HG03378 (cell line): ENCODE measurements at regions not wholly inside any gene's neighbourhood (a gene's known extent, or its start where the extent isn't known, plus 50 kb on each side); places are given as distances from the start of the nearest gene placed in this dataset.

ENCODE experiments used
- ATAC-seq: cut with Tn5 transposase; IDR thresholded peaks from one replicate; pipeline ENCODE4 v1.9.1; 2021; ENCODE audit warnings: mild to moderate bottlenecking, moderate library complexity; ENCODE audit not compliant: unreplicated experiment

DNA sequence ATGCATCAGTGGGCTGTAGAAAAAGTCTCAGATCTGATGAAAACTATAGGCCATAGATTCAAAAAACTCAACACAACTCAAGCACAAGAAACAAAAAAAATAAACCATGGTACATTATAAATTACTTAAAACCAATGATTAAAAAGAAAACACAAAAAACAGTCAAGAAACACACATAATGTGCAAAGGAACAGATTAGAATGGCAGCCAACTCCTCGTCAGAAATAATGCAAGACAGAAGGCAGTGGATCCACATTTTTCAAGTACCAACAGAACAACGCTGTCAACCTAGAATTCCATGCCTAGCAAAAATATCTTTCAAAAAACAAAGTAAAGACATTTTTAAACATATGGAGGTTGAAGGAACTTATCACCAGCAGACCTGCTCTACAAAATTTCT lies 69.7 kb downstream of the PSMB1 start:
- no peak for ATAC-seq

DNA sequence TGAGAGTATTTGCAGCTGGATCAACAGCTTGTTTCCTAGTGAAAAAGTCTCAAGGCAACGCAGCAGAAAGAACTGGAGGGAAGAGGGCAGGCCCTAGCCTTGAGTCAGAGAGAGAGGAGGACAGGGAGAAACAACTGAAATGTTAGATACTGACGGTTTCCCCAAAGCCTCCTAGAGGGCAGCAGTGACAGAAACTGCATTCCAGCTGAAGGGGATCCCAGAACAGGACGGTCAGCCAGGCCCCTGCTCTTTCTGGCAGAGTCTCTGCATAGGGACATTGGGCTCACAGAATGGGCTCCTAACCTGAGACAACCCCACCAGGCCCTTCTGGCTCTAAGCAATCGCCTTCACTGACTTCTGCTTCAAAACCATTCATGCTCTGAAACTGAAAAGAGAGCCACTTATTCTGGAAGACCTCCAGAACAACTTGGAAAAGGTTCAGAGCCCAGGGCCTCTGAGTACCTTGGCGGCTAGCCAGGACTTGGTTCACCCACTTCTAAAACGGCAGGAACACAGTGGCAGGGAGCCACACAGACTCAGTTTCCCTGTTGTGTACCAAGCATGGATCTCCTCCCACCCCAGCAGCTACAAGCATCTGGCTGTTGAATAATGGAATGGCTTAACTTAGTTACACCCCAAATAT lies 72.9 kb downstream of the PSMB1 start:
- no peak for ATAC-seq

DNA sequence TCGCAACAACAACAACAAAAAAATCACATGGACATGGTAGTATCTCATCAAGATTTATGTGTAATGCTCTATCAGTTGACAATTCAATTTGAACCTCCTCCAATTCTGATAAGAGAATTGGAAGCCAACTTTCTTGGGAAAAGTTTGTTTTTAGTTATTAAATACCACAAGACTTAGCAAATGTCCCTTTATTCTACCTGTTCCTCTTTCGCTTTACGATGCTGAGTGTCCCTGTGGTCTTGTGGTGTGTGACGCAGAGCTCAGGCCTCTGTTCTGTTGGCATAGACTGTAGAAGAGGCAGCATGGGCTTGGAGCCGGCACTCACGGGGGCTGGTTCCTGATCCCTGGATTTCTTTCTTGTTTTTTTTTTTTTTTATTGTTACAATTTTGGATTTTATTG lies 76.7 kb downstream of the PSMB1 start:
- ATAC-seq: no peak

DNA sequence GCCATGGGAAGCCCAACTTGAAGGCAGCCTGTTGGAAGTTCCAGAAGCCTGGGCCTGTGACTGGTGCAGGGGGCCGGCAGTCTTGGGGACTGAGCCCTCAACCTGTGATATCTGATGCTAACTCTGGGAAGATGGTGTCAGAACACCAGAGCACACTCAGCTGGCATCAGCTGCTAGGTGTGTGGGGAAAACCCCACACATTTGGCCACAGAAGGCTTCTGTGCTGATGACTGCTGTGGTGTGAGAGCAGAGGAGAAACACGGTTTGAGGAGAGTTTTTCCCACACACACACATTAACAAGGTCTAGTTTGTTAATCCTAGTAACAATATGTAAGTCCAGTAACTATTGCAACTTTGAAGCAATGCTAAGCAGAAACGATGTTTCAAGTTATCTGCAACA lies 78.0 kb downstream of the PSMB1 start:
- ATAC-seq: no peak

DNA sequence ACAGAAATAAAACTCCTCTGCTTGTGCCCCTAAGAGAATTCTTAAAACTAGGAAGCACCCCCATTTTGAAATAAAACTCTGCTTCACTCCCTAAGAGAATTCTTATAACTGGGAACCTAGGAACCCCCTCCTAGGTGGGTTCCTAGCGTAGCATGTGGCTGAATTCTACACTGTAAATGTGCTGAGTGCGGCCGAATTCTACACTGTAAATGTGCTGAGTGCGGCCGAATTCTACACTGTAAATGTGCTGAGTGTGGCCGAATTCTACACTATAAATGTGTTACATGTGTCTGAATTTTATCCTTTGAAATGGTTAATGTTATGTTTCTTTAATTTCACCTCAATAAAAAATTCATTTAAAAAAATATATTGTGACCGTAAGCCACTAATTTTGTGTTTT lies 79.3 kb downstream of the PSMB1 start:
- ATAC-seq: no peak

DNA sequence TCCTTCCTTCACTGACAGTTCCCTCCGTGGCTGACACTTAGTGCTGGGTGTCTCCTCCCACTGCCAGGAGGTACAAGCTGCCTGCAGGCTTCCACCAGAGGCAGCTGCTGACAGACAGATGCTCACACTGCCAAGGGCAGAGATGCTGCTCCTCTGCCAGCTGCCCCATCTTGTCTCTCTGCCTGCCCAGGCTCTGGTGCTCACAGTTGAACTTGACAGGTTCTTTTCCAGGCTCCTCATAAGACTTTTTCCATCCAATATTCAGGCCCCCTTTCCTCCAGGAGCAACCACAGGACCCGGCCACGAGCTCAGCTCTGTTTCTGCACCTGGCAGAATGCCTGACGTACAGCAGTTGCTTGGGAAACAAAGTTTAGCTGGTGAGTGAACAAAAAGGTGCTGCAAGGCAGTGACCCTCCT lies 79.8 kb downstream of the PSMB1 start:
- no peak for ATAC-seq

DNA sequence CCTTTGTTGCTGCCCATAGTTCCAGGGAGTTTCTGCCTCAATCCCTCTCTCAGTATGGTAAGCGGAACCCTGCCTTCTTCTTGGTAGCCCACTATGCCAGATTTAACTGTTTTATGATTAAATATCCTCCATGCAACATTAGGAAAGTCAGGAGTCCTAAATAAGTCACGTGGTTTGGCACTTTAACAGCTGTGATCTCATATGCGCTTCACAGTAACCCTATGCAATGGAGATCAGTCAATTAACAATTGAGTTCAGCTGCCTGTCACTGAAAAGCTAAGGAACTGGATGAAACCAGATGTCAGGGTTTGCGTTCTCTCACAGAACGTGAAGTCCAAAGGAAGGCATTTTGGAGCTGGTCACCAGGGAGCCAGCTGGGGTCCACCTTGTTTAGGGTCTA lies 81.6 kb downstream of the PSMB1 start:
- ATAC-seq: no peak

DNA sequence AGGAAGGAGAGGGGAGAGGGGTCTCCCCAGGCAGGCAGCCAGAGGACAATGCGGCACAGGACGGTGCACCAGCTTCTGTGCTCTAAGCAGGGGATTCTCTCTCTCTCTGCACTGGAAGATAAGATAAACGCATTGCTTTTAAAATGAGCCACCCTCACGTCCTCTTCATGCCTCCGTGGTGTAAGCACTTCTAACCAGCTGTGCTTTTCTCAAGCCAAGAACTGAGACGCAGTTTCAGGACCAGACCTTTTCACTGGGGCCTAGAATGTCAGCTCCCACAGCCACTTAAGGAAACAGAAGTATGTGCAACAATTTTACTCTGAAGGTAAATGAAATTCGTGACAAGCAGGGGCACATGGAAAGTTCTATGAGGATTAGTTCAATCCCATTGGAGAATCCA lies 82.4 kb downstream of the PSMB1 start:
- ATAC-seq: no peak

DNA sequence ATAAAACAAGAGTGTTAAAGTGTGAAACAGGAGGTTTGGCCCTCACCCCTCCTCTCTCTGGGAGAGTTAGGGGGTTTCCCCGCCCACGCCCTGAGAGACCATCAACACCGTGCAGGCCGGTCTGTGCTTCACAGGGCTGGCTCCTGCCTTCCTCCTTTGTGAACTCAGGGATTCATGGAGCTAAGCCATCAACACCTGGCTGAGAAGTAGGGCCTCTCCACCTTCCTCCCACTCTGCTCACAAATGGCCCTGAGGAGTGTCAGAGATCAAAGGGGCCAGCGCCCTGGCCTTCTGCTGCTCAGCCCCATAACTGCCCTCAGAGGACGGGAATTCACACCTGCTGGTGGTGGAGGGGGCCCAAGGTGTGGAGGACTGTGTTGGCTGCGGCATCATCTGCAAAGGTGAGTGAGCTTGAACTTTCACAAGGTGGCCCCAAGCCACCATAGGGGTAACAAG lies 88.6 kb downstream of the PSMB1 start:
- no peak for ATAC-seq

DNA sequence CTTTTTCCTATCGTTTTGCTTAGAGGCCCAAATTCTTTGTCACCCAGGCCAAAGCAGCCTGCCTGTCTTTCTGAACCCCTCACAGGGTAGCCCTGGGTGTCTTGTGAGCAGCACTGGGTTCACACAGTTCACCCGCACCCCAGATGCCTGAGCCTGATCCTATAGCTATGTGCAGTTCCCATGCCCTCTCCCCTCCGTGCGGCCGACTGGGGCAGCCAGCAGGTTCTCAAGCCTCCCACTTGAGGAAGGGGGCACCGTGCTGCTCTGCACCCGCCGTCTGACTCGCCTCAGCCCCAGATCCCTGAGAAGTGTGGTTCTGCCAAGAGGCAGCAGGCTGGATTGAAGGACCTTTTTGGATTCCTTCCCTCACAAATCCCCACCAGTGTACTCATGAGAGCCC lies 89.0 kb downstream of the PSMB1 start:
- ATAC-seq: no peak

DNA sequence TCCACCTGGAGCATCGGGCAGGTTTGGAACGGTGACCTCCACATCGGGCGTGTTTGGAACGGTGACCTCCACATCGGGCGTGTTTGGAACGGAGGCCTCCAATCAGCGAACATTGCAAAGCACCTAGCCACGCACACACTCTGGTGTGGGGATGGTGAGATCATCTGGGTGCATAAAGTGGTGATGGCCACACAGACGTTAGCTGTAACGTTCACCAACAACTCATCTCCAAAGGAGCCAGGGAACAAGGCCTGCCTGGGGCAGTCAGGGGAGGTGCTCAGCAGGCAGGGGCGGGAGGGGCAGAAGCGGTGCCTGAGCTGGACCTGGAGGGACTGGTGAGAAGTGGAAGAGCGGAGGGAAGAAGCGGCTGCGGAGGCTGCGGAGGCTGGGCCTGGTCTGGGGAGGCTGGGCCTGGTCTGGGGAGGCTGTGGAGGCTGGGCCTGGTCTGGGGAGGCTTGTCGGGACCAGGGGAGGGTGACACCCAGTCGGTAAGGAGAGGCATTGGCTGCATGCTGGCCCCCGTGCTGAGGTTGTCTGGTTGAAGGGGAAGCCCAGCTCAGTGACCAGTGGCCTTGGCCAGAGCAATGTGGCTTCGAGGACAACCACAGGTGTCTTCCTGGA lies 89.9 kb downstream of the PSMB1 start:
- no peak for ATAC-seq

DNA sequence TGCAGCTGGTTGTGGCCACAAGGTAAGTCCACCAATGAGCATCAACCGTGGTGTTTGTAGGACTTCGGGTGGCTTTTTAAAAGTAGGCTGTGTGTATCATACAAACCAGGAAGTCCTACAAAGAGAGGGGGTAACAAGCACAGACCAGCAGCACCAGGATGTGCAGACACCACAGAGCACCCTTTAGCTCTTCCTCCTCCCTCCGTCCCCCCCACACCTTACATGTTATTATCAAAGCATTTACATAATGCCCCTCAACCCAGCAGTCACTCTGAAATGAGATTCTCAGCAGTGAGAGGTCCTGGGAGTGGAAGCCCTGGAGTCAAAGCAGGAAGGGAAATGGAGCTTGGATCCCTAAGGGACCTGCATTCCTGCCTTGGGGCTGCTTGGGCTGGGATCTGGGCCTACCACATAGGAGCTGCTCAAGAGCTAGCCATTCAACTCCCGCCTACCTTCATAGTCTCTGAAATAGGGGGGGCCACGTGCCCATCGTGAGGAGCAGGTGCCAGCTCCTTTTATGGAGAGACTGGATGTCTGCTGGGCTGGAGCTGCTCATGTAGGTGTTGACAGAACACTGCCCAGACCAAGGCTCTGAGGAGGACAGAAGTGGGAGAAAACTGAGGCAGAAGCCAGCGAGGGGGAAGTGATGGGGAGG lies 90.6 kb downstream of the PSMB1 start:
- ATAC-seq: no peak

DNA sequence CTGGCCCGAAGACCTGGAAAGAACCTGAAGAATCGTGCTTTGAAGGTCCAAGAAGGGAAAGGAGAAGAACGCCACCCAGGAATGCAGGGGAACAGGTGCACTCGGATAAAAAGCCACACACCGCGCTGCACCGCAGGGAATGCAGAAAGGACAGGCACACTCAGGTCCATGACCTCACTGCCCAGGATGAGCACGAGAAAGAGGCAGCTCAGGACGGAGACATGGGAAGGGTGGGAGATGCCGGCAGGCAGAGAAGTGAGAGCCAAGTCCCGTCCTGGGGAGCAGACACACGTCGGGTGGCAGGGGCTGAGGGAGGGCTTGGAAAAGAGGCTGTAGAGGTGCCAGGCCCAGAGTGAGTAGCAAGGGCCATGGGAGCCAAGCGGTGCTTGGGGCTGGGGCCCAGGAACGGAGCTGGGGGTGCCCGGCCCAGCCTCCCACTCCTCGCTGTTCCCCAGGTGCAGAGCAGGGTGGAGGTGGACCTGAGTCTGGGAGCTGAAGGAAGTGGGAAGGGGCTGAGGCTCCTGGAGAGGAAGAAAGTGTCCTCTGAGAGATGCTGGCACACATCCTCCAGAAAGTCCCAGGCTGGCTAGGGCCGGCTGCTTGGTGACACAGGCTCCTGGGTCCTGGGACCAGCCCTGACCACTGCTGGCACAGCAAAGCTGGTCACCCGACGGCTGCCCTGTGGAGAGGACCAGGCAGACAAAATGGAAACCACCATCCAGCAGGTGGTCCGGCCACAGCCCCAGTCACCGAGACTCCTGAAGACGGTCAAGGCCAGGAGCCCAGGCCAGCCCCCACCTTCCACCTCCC lies 91.3 kb downstream of the PSMB1 start:
- ATAC-seq: no peak

DNA sequence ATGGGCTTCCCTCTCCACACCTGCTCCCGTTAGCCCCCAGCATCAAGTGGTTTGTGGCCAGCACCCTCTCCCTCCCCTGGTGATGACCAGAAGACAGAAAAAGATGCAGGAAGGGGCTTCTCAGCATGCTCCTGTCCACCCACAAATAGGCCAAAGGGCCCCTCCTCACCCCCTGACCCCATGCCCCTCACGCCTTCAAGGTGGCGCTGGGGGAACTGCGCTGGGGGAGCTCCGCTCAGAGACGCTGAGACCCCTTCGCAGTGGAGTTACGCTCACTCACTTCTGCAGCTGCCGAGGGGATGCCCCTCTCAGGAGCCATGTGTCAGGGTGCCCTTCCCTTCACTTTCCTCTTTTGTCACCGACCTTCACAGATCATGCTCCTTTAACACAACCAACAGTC lies 92.0 kb downstream of the PSMB1 start:
- ATAC-seq: no peak

DNA sequence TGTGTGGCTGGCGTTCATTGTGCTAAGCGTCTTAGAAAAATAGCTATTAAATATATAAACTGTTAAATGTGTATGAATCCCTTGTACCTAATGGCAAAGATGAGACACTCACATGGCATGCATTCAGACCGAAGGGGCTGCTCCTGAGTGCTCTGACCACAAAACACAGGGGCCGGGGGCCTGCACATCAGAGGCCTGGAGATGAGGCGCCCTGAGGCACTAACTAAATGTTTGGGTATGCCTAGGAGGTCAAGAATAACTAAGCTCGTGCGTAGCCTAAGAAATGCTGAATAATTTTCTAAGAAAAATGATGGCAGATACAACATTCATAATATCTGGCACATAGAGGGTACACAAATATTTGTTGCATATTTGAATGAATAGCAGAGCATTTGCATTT lies 92.5 kb downstream of the PSMB1 start:
- ATAC-seq: no peak

DNA sequence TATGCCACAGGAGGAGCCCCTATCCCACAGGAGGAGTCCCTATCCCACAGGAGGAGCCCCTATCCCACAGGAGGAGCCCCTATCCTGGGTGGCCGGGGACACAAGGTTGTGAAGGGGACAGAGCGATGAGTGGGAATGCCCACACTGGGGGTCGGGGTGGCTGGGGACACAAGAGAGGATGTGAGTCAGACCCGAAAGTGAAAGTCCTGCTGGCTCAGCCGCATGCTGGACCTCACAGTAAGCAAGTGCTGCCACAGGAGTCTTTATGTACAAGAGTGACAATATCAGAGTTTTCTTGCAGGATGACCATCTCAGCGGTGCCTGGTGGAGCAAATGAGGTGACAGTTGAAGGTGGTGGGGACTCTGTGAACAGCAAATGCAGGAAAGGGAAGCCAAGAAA lies 93.7 kb downstream of the PSMB1 start:
- peak; percentile 70 for ATAC-seq

DNA sequence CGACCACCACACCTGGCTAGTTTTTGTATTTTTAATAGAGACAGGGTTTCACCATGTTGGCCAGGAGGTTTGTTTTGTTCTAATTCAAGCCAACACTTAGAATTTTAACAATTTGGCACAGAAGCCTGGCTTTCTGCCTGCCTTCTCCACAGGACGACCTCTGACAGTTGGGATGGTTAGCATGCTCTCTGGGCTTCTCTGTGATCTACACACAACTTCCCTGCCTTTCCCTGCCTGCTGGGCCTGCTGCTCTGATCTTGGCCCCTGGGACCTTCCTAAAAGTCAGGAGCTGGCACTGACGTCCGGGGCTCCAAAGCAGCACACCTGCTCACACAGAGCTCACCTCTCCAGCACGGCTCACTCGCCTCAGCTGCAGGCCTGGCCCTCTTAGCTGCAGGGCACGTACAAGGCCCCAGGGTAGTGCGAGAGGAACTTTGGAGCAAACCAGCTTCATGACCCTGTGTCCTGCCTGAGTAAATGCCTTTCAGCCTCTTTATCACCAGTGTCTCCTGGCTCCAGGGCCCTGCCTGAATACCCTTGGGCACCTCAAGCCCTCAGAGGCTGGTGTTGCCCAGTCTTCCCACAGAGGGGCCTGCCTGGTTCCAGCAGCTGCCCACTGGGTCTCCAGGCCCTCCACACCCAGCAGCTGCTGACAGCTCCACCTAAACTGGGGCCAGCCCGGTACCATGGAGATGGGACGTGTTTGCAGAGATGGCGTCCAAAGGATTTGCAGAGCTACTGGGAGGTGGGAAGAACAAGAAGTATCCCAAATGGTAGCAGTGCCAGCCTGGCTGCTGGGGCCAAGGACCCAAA lies 96.0 kb downstream of the PSMB1 start:
- no peak for ATAC-seq
